MM.1S (cell line): ENCODE measurements at regions not wholly inside any gene's neighbourhood (a gene's known extent, or its start where the extent isn't known, plus 50 kb on each side); places are given as distances from the start of the nearest gene placed in this dataset.

Experiments used
- EZH2 ChIP-seq: fragments of 300-600 bp; sonication (generic); optimal IDR thresholded peaks from 2 replicates; pipeline ENCODE3; 2017; ENCODE audit warnings: low read depth, mild to moderate bottlenecking, antibody characterized with exemption, low read length, mixed read lengths
- EZH2phosphoT487 ChIP-seq: fragments of 300-600 bp; sonication (generic); IDR thresholded peaks from 2 replicates; pipeline ENCODE4 v1.6.1; 2018; ENCODE audit warnings: antibody characterized with exemption, low read length
- TF ChIP-seq, protein P1 (sequence below): fragments of 300-600 bp; sonication (generic); IDR thresholded peaks from 2 replicates; pipeline ENCODE4 v1.5.1; 2016; ENCODE audit warnings: antibody characterized with exemption, low read length, mixed read lengths

DNA sequence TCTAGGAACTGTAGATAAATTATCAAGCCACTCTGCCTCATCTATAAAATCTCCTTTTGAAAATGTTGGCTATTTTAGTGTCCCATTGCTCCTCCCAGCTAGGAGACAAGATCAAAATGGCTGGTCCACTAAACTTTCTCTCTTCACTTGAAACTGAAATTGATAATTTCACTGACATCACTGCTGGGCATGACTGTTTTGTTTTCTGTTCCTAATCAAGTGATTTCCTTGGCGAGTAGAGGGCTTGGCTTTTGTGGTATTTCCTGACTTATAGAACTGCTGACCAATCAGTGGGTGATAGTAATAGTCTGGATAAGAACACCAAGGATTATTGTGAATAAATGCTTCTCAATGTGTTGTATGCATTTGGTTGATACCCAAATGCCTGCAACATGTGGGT lies 2152.9 kb downstream of the ARAP2 start:
- TF ChIP-seq, protein P1, sequence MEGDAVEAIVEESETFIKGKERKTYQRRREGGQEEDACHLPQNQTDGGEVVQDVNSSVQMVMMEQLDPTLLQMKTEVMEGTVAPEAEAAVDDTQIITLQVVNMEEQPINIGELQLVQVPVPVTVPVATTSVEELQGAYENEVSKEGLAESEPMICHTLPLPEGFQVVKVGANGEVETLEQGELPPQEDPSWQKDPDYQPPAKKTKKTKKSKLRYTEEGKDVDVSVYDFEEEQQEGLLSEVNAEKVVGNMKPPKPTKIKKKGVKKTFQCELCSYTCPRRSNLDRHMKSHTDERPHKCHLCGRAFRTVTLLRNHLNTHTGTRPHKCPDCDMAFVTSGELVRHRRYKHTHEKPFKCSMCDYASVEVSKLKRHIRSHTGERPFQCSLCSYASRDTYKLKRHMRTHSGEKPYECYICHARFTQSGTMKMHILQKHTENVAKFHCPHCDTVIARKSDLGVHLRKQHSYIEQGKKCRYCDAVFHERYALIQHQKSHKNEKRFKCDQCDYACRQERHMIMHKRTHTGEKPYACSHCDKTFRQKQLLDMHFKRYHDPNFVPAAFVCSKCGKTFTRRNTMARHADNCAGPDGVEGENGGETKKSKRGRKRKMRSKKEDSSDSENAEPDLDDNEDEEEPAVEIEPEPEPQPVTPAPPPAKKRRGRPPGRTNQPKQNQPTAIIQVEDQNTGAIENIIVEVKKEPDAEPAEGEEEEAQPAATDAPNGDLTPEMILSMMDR, result no peak
- TF ChIP-seq EZH2, result no peak
- no peak for TF ChIP-seq EZH2phosphoT487
